Right kidney (tissue), 1 donor: ENCODE measurements at regions not wholly inside any gene's neighbourhood (a gene's known extent, or its start where the extent isn't known, plus 50 kb on each side); places are given as distances from the start of the nearest gene placed in this dataset.
A peak's percentile ranks its signal among the peaks of the same experiment; 100 is the strongest.

Experiments
- DNase-seq: peaks from one replicate; pipeline ENCODE4 v3.0.0-alpha.2; 2016

GRCh38 chr5:173804579-173804978 lies 83.6 kb upstream of the CPEB4 start:
- DNase-seq: no peak

GRCh38 chr5:173806270-173807035 lies 81.7 kb upstream of the CPEB4 start:
- DNase-seq: no peak

GRCh38 chr5:173807181-173807655 lies 80.9 kb upstream of the CPEB4 start:
- DNase-seq: no peak

GRCh38 chr5:173808079-173808808 lies 79.9 kb upstream of the CPEB4 start:
- DNase-seq: no peak

DNA sequence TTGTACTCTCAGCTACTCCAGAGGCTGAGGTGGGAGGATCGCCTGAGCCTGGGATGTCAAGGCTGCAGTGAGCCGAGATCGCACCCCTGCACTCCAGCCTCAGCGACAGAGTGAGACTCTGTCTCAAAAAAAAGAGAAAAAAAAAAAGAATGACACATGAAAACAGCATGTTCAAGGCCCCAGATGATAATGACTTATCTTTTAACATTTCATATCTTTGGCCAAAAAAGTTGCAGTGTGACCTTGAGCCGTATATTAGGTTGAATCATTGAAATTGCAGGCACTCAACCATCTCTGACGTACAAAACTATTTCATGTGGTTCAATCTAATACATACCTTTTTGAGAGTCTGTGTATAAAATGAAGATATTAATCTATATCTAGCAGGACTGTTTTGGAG lies 79.1 kb upstream of the CPEB4 start:
- DNase-seq: no peak

DNA sequence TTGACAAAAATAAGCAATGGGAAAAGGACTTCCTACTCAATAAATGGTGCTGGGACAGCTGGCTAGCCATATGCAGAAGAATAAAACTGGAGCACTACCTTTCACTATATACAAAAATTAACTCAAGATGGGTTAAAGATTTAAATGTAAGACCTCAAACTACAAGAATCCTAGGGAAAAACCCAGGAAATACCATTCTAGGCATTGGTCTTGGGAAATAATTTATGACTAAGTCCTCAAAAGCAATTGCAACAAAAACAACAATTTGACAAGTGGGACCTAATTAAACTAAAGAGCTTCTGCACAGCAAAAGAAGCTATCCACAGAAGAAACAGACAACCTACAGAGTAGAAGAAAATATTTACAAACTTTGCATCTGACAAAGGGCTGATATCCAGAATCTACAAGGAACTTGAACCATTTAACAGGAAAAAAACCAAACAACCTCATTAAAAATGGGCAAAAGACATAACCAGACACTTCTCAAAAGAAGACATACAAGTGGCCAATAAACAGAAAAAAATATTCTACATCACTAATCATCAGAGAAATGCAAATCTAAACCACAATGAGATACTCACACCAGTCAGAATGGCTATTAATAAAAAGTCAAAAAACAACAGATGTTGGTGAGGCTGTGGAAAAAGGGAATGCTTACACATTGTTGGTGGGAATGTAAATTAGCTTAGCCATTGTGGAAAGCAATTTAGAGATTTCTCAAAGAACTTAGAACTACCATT lies 75.2 kb upstream of the CPEB4 start:
- DNase-seq: no peak

DNA sequence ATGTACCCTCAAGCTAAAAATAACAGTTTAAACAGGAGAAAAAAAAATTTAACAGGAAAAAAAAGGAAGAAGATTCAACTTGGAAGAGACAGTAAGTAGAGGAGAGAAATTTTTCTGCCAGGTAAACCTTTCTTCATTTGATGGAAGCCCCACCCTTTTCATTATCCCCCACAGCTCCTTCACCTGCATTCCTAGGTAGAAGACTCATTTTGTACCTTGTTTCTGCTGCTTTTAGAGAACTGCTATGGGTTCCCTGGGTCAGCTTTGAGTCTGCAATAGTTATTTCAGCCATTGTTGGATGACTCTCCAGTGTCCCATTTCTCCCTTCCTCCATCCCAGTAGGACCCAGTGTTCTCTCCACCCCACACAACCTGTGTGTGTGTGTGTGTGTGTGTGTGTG lies 74.1 kb upstream of the CPEB4 start:
- no peak for DNase-seq

- DNase-seq: no peak
Measured at GRCh38 chr5:173815571-173815970, 72.6 kb upstream of the CPEB4 start.

- DNase-seq: no peak
Measured at GRCh38 chr5:173816728-173817127, 71.4 kb upstream of the CPEB4 start.

- no peak for DNase-seq
Measured at GRCh38 chr5:173817561-173817960, 70.6 kb upstream of the CPEB4 start.

- no peak for DNase-seq
Measured at GRCh38 chr5:173819521-173819920, 68.6 kb upstream of the CPEB4 start.

- no peak for DNase-seq
Measured at GRCh38 chr5:173823274-173823644, 64.9 kb upstream of the CPEB4 start.

- DNase-seq: no peak
Measured at GRCh38 chr5:173823721-173824567, 64.2 kb upstream of the CPEB4 start.

- no peak for DNase-seq
Measured at GRCh38 chr5:173825215-173825865, 62.8 kb upstream of the CPEB4 start.

DNA sequence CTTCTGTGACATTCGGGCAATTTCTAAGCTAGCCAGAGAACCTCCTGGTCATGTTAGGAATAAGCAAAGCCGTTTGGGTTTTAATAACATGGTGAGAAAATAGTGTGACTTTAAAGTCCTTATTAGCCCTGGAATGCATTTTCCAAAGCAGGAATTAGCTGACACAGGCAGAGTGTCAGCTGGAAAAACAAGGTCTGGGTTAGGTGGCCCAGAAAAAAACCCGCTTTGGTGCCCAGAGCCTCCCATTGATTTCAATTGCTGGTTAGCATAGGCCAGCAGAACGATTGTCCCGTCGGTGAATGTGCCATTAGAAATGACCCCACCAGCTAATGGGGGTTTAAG lies 62.1 kb upstream of the CPEB4 start:
- DNase-seq: no peak

DNA sequence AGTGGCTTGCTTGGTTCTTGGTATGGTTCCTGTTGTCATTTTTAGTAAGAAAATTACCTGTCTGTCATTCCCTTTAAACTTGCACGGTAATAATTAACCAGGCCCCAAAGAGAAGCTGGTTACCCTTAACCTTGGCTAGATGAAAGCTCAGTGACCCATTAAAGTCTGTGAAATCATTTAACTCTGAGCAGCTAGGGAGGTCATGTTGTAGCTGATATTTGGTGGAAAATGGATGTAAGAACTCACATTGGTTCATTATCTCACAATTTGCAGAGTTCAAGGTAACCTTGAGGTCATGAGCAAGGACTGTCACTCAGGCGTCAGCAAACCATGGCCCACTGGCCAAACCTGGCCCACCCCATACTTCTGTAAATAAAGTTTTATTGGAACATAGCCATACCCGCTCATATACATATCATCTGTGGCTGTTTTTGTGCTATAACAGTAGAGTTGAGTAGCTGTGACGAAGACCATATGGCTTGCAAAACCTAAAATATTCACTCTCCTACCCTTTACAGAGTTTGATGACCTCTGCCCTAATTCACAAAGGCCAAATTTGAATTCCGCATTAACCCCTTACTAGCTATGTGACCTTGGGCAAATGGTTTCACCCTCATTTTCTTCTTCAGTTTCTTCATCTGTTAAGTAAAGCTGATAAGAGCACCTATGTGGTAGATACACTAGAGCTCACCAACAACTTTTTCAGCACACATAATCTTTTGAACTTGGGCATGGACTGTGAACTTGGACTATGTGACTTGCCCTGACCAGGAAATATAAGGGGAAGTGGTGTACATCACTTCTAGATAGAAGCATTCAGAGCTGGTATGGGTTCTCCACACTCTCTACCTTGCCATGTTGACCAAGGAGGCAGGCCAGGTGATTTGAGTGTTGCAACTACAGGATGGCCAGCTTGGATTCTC lies 61.5 kb upstream of the CPEB4 start:
- no peak for DNase-seq

DNA sequence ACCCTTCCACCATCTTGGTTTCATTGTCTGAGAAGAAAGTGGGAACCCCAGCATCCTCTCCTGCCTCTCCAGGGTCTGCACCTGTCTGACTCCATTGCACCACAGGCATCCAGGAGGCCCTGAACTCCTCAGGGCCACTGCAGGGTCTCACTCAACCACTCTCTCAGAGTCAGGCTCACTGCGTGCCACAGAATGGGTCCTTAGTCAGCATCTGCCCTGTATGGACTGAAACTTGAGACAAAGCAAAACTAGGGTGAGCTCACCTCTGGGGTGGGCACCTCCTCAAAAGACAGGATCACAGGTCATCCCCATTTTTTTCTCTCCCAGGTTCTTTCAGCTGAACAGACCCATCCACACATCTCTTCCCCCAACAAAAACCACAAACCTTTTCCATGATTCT lies 59.2 kb upstream of the CPEB4 start:
- DNase-seq: no peak

DNA sequence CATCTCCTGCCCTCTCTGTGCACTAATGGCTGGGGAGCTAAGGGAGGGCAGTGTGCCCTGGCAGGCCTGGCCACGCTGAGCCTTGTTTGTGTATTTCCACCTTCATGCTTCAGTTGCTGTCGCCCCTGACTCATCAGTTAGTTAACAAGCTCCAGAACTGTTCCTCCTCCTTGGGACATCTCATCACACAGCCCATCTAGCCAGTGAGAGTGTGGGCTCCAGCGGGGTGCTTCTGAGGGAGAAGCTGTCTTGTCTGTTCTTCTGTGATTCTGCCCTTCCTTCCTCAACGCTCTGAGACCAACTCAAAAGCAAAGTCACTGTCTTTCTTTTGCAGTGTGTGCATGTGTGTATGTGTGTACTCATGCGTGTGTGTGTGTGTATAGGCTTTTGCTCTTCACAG lies 58.3 kb upstream of the CPEB4 start:
- DNase-seq: peak; percentile 58

DNA sequence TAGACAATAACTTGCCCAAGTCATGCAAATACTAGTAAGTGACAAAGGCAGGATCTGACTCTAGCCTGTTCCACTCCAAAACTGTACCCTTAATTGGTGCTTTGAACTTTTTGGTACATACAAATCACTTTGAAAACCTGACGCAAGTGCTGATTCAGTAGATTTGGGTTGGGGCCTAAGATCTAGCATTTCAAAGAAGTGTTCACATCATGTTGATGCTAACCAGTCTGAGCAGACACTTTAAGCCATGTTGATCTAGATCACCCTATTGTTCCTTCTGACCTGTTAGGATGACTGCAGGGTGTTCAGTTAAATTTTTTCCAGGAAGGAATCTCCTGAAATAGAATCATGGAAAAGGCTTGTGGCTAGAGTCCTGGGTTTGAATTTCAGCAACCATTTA lies 57.7 kb upstream of the CPEB4 start:
- no peak for DNase-seq

DNA sequence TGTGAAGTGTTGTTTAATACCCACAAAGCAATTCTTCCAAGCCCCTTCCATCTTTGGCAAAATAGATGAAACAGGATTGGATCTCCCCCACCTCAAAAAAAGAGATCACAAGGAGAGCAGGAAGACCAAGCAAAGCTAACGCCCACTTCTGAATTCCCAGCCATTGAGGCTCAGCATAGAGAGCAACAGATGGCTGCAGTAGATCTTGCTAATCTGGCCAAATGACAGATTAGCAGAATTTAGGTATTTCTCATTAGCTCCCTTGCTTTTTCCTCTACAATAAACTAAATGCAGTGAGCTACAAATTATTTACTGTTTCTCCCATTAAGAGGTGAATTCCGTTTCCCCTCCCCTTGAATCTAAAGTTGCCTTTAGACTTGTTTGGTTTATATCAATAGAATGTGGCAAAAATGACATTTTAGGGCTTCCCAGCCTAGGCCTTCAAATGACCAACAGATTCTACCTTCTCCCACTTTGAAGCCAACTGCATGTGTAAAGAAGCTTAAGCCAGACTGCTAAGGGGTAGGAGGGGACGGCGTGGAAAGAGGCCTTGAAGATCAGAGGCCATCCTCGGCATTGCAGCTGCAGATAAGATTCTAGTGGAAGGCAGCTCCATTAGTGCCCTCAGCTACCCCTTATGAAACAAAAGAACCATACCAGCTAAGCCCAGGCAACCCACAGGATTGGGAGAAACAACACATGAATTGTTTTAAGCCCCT lies 56.8 kb upstream of the CPEB4 start:
- DNase-seq: no peak
